NCI-H146 treated with DMSO at 0.1 percent for 48 hours (cell line): ENCODE measurements at regions not wholly inside any gene's neighbourhood (a gene's known extent, or its start where the extent isn't known, plus 50 kb on each side); places are given as distances from the start of the nearest gene placed in this dataset.
"Not testable (repeated sequence)": the region's sequence is repeated elsewhere in the genome, so short reads cannot be mapped to it uniquely, and the experiment has no call there.

ENCODE experiments used
- DNase-seq: peaks from one replicate; lab custom pipeline; 2025; ENCODE audit not compliant: unreplicated experiment; lab: John Stamatoyannopoulos, UW

GRCh38 chr3:139095803-139096466, 51.2 kb upstream of the PRR23C start:
- no peak for DNase-seq

GRCh38 chr3:139096670-139097069, 52.0 kb upstream of the PRR23C start:
- DNase-seq, result no peak

GRCh38 chr3:139098391-139098790, 53.7 kb upstream of the PRR23C start:
- no peak for DNase-seq

GRCh38 chr3:139099968-139100817, 55.5 kb upstream of the PRR23C start:
- DNase-seq, result no peak

- no peak for DNase-seq
Observed at GRCh38 chr3:139100821-139101220, 56.1 kb upstream of the PRR23C start.

- DNase-seq, result no peak
Observed at GRCh38 chr3:139101396-139101795, 56.7 kb upstream of the PRR23C start.

- DNase-seq, result no peak
Observed at GRCh38 chr3:139103484-139103883, 58.8 kb upstream of the PRR23C start.

GRCh38 chr3:139104062-139104461, 59.4 kb upstream of the PRR23C start:
- no peak for DNase-seq

- DNase-seq, result no peak
Observed at GRCh38 chr3:139105154-139105702, 60.5 kb upstream of the PRR23C start.

GRCh38 chr3:139106013-139106932, 61.6 kb upstream of the PRR23C start:
- DNase-seq, result no peak

- DNase-seq, result no peak
Observed at GRCh38 chr3:139107424-139108252, 62.9 kb upstream of the PRR23C start.

GRCh38 chr3:139108253-139108969, 63.7 kb upstream of the PRR23C start:
- no peak for DNase-seq

- no peak for DNase-seq
Observed at GRCh38 chr3:139109271-139109670, 64.6 kb upstream of the PRR23C start.

GRCh38 chr3:139110072-139110830, 65.6 kb upstream of the PRR23C start:
- DNase-seq, result no peak

- not testable (repeated sequence) for DNase-seq
Observed at GRCh38 chr3:139110929-139111328, 66.2 kb upstream of the PRR23C start.

GRCh38 chr3:139111392-139112229, 66.9 kb upstream of the PRR23C start:
- peak; percentile 19 for DNase-seq

GRCh38 chr3:139112230-139112558, 67.5 kb upstream of the PRR23C start:
- no peak for DNase-seq
